ENCODE measurements at regions not wholly inside any gene's neighbourhood (a gene's known extent, or its start where the extent isn't known, plus 50 kb on each side); places are given as distances from the start of the nearest gene placed in this dataset.

GRCh38 chr1:175875556-175875955 lies 132.2 kb upstream of the TNR start:
- no peak overlapping the region for H3K4me3 ChIP-seq (ENCODE audit: extremely low read depth in 1 of 4, insufficient read depth in 2 of 4, low read depth in 3 of 4, low read length in 4 of 4)
- no peak overlapping the region for H3K9ac ChIP-seq (replicated peaks in 1 of 4; ENCODE audit: extremely low read depth in 1 of 4, low read depth in 3 of 4, low read length in 3 of 4)
- no peaks in the 10 kb centered on the region for H3K9me3 ChIP-seq (ENCODE audit: insufficient read depth in 2 of 2, low read depth in 1 of 2, low read length in 1 of 2)
- no peak overlapping the region for H2BK120ac ChIP-seq (replicated peaks; ENCODE audit: low read depth, low read length)
- H3K27ac ChIP-seq (ENCODE audit: low read depth, low read length) = no peak overlapping the region
- H4K91ac ChIP-seq (replicated peaks; ENCODE audit: insufficient read length, low read length) = no peak overlapping the region
- no peaks in the 10 kb centered on the region for H3K23me2 ChIP-seq (ENCODE audit: low read depth, low read length)
- H2BK20ac ChIP-seq (ENCODE audit: low read length) = no peak overlapping the region
- H3K4me2 ChIP-seq (ENCODE audit: insufficient read depth in 1 of 2, low read depth in 2 of 2, low read length in 2 of 2) = no peak overlapping the region
- H3K14ac ChIP-seq (ENCODE audit: insufficient read length) = no peak overlapping the region
- no peak for DNase-seq (ENCODE audit: low read depth in 1 of 2, low spot score in 2 of 2)
- 0 out of 7 replicates have a peak, but pooled peaks cover 0 to 3% (median 0%) of the 10 kb centered on the region in 4 experiments for H3K4me1 ChIP-seq (replicated peaks in 1 of 4; ENCODE audit: control insufficient read depth in 3 of 4, insufficient read depth in 4 of 4, low read length in 3 of 4)
- H3K23ac ChIP-seq (ENCODE audit: insufficient read length) = no peak overlapping the region
- H4K8ac ChIP-seq (ENCODE audit: extremely low read depth, insufficient read depth, low read length) = no peak overlapping the region
- ChIA-PET POLR2A (ENCODE audit: partially characterized antibody) (no interaction called here), CTCF (ENCODE audit: partially characterized antibody) (interaction anchor here (0.6 to 3.1 kb wide), 5 partner anchors 11 to 201 kb away, joined by 3 to 23 read pairs (median 5); partner anchors contain the start of gene TNR)
- no peaks in the 10 kb centered on the region for H4K20me1 ChIP-seq (replicated peaks in 1 of 2; ENCODE audit: control insufficient read depth in 1 of 2, insufficient read depth in 2 of 2, low read length in 2 of 2)
- H3K79me1 ChIP-seq (ENCODE audit: low read depth, low read length) = no peaks in the 10 kb centered on the region
- H4K5ac ChIP-seq (ENCODE audit: insufficient read length, low read depth, low read length) = no peak overlapping the region
- H3K27me3 ChIP-seq (replicated peaks in 1 of 4; ENCODE audit: control insufficient read depth in 3 of 4, extremely low read depth in 1 of 4, insufficient read depth in 3 of 4, low read length in 3 of 4) = peaks cover 0 to 2% (median 0%) of the 10 kb centered on the region in 4 experiments; a peak in 2 of 7 replicates
- no peak overlapping the region for H3K4ac ChIP-seq (replicated peaks; ENCODE audit: insufficient read length, low read depth, low read length)
- 92% methylated on average over 6 of the region's 6 CpGs; no CpG with 5 or more reads in 1 of the 2 experiments for WGBS, 2 experiments (ENCODE audit: extremely low coverage in 1 of 2, insufficient coverage in 1 of 2, insufficient read length in 1 of 2, insufficient replicate concordance in 2 of 2, low coverage in 1 of 2, low lambda C conversion rate in 2 of 2, missing lambda C conversion rate in 1 of 2)
- no peak overlapping the region for H3K18ac ChIP-seq (ENCODE audit: extremely low read depth, low read length)
- no peaks in the 10 kb centered on the region for H3K36me3 ChIP-seq (ENCODE audit: control insufficient read depth in 2 of 4, insufficient read depth in 4 of 4, low read length in 3 of 4)
- no peaks in the 10 kb centered on the region for H3K79me2 ChIP-seq (ENCODE audit: control insufficient read depth in 1 of 2, insufficient read depth in 2 of 2, low read length in 2 of 2)
- H2BK5ac ChIP-seq (ENCODE audit: low read depth, low read length) = no peak overlapping the region
- FAIRE-seq = no peak
- no peak overlapping the region for H2AK5ac ChIP-seq (ENCODE audit: low read depth, low read length)
- no peak overlapping the region for H2BK12ac ChIP-seq (ENCODE audit: low read depth, low read length)
- H3K56ac ChIP-seq (replicated peaks; ENCODE audit: insufficient read length, low read depth, low read length) = no peak overlapping the region
- H2BK15ac ChIP-seq (ENCODE audit: low read length) = no peak overlapping the region
- H2AFZ ChIP-seq (ENCODE audit: low read length) = no peak overlapping the region
- TF ChIP-seq ASH2L (IDR thresholded peaks at IDR 0.05; ENCODE audit: low read length) = no peak
- TF ChIP-seq SIRT6 (IDR thresholded peaks at IDR 0.05; ENCODE audit: low read length) = no peak
- no peak for TF ChIP-seq CEBPB (IDR thresholded peaks at IDR 0.05; ENCODE audit: low read depth, low read length)
- no peak for TF ChIP-seq POLR2AphosphoS5 (IDR thresholded peaks at IDR 0.05; ENCODE audit: low read depth, low read length)
- TF ChIP-seq SP2 (IDR thresholded peaks at IDR 0.05; ENCODE audit: low read length) = no peak
- no peak for TF ChIP-seq RXRA (IDR thresholded peaks at IDR 0.05; ENCODE audit: insufficient read depth, low read depth, low read length)
- TF ChIP-seq SP1 (IDR thresholded peaks at IDR 0.05; ENCODE audit: low read depth, low read length) = no peak
- TF ChIP-seq ZNF274 (IDR thresholded peaks at IDR 0.05; ENCODE audit: borderline replicate concordance, extremely low read depth, low read length) = no peak
- TF ChIP-seq TEAD4 (IDR thresholded peaks at IDR 0.05; ENCODE audit: low read depth, low read length) = no peak
- no peak for TF ChIP-seq TAF1 (IDR thresholded peaks at IDR 0.05; ENCODE audit: low read depth, low read length)
- TF ChIP-seq SRF (IDR thresholded peaks at IDR 0.05; ENCODE audit: low read depth, low read length) = no peak
- TF ChIP-seq, protein P1, sequence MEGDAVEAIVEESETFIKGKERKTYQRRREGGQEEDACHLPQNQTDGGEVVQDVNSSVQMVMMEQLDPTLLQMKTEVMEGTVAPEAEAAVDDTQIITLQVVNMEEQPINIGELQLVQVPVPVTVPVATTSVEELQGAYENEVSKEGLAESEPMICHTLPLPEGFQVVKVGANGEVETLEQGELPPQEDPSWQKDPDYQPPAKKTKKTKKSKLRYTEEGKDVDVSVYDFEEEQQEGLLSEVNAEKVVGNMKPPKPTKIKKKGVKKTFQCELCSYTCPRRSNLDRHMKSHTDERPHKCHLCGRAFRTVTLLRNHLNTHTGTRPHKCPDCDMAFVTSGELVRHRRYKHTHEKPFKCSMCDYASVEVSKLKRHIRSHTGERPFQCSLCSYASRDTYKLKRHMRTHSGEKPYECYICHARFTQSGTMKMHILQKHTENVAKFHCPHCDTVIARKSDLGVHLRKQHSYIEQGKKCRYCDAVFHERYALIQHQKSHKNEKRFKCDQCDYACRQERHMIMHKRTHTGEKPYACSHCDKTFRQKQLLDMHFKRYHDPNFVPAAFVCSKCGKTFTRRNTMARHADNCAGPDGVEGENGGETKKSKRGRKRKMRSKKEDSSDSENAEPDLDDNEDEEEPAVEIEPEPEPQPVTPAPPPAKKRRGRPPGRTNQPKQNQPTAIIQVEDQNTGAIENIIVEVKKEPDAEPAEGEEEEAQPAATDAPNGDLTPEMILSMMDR (IDR thresholded peaks at IDR 0.05; ENCODE audit: control extremely low read depth in 1 of 3, insufficient read depth in 1 of 3, low read depth in 1 of 3, low read length in 3 of 3) = no peak
- no peak for TF ChIP-seq EP300 (IDR thresholded peaks at IDR 0.05; ENCODE audit: borderline replicate concordance in 1 of 2, low read depth in 2 of 2, low read length in 2 of 2)
